ENCODE measurements at regions not wholly inside any gene's neighbourhood (a gene's known extent, or its start where the extent isn't known, plus 50 kb on each side); places are given as distances from the start of the nearest gene placed in this dataset.

- DNase-seq (ENCODE audit: low spot score, unreplicated experiment) = no peak
- Mint-ChIP-seq H3K4me1 (ENCODE audit: low read depth) (peaks cover 1% of the 10 kb centered on the region), H3K4me3 (ENCODE audit: low read depth) (no peak overlapping the region), H3K27me3 (no peaks in the 10 kb centered on the region), H3K36me3 (ENCODE audit: insufficient read depth) (peaks cover 3% of the 10 kb centered on the region), H3K9me3 (ENCODE audit: low read depth) (no peaks in the 10 kb centered on the region), H3K27ac (no peak overlapping the region)
- TF ChIP-seq CTCF (IDR thresholded peaks at IDR 0.05; ENCODE audit: unreplicated experiment) = no peak
These were observed 66.4 kb downstream of the KLF12 start for GRCh38 chr13:74067818-74068217.

- Mint-ChIP-seq H3K36me3 (ENCODE audit: insufficient read depth) (peaks cover 3% of the 10 kb centered on the region), H3K27me3 (no peaks in the 10 kb centered on the region), H3K4me3 (ENCODE audit: low read depth) (no peak overlapping the region), H3K4me1 (ENCODE audit: low read depth) (peaks cover 1% of the 10 kb centered on the region), H3K27ac (no peak overlapping the region), H3K9me3 (ENCODE audit: low read depth) (no peaks in the 10 kb centered on the region)
- no peak for DNase-seq (ENCODE audit: low spot score, unreplicated experiment)
- TF ChIP-seq CTCF (IDR thresholded peaks at IDR 0.05; ENCODE audit: unreplicated experiment) = no peak
These were observed 67.3 kb downstream of the KLF12 start for GRCh38 chr13:74066937-74067336.

- Mint-ChIP-seq H3K27ac (no peak overlapping the region), H3K9me3 (ENCODE audit: low read depth) (peaks cover 3% of the 10 kb centered on the region), H3K36me3 (ENCODE audit: insufficient read depth) (peaks cover 5% of the 10 kb centered on the region), H3K27me3 (no peaks in the 10 kb centered on the region), H3K4me3 (ENCODE audit: low read depth) (no peak overlapping the region), H3K4me1 (ENCODE audit: low read depth) (peaks cover 1% of the 10 kb centered on the region)
- DNase-seq (ENCODE audit: low spot score, unreplicated experiment) = no peak
- no peak for TF ChIP-seq CTCF (IDR thresholded peaks at IDR 0.05; ENCODE audit: unreplicated experiment)
These were observed 69.3 kb downstream of the KLF12 start for GRCh38 chr13:74064805-74065312.

GRCh38 chr13:74063533-74064100, 70.6 kb downstream of the KLF12 start:
- peaks cover 3% of the 10 kb centered on the region for H3K9me3 Mint-ChIP-seq (ENCODE audit: low read depth)
- no peak for DNase-seq (ENCODE audit: low spot score, unreplicated experiment)
- H3K27me3 Mint-ChIP-seq = no peaks in the 10 kb centered on the region
- H3K36me3 Mint-ChIP-seq (ENCODE audit: insufficient read depth) = peaks cover 8% of the 10 kb centered on the region
- no peak overlapping the region for H3K4me3 Mint-ChIP-seq (ENCODE audit: low read depth)
- TF ChIP-seq CTCF (IDR thresholded peaks at IDR 0.05; ENCODE audit: unreplicated experiment) = no peak
- H3K27ac Mint-ChIP-seq = no peak overlapping the region
- peaks cover 1% of the 10 kb centered on the region for H3K4me1 Mint-ChIP-seq (ENCODE audit: low read depth)

GRCh38 chr13:74062933-74063332, 71.3 kb downstream of the KLF12 start:
- H3K27ac Mint-ChIP-seq = no peak overlapping the region
- no peak for DNase-seq (ENCODE audit: low spot score, unreplicated experiment)
- H3K27me3 Mint-ChIP-seq = no peaks in the 10 kb centered on the region
- peaks cover 1% of the 10 kb centered on the region for H3K4me1 Mint-ChIP-seq (ENCODE audit: low read depth)
- H3K36me3 Mint-ChIP-seq (ENCODE audit: insufficient read depth) = peaks cover 8% of the 10 kb centered on the region
- no peak overlapping the region for H3K4me3 Mint-ChIP-seq (ENCODE audit: low read depth)
- no peak for TF ChIP-seq CTCF (IDR thresholded peaks at IDR 0.05; ENCODE audit: unreplicated experiment)
- peaks cover 3% of the 10 kb centered on the region for H3K9me3 Mint-ChIP-seq (ENCODE audit: low read depth)

All from progenitor cell of endocrine pancreas (in vitro differentiated cells).